Liver (tissue), 8 donors: ENCODE measurements at regions not wholly inside any gene's neighbourhood (a gene's known extent, or its start where the extent isn't known, plus 50 kb on each side); places are given as distances from the start of the nearest gene placed in this dataset.

Source experiments
- DNase-seq: peaks from one replicate; pipeline ENCODE4 v3.0.0-alpha.2; 2017; ENCODE audit warnings: low spot score
- H3K27ac ChIP-seq, 2 donors: one replicate each; pipeline ENCODE4 v1.7.0; 2013; ENCODE audit warnings: inconsistent platforms in 2 of 2, low read length in 2 of 2, control low read depth in 1 of 2, low read depth in 1 of 2, mild to moderate bottlenecking in 1 of 2
- H3K27me3 ChIP-seq, 4 donors: one replicate each; pipeline versions ENCODE4 v1.6.1 to v1.7.0; 2013; ENCODE audit warnings: low read length in 3 of 4, inconsistent platforms in 1 of 4, mild to moderate bottlenecking in 1 of 4, moderate library complexity in 1 of 4; ENCODE audit not compliant: control insufficient read depth in 4 of 4, insufficient read depth in 4 of 4
- H3K36me3 ChIP-seq, 4 donors: one replicate each; pipeline versions ENCODE4 v1.6.1 to v1.7.0; 2013; ENCODE audit warnings: low read length in 3 of 4, mild to moderate bottlenecking in 3 of 4, low read depth in 1 of 4, moderate library complexity in 1 of 4; ENCODE audit not compliant: control insufficient read depth in 4 of 4, insufficient read depth in 3 of 4
- H3K4me1 ChIP-seq, 4 donors: one replicate each; pipeline versions ENCODE4 v1.6.1 to v1.7.0; 2013; ENCODE audit warnings: low read length in 3 of 4, mild to moderate bottlenecking in 3 of 4, moderate library complexity in 1 of 4; ENCODE audit not compliant: control insufficient read depth in 4 of 4, insufficient read depth in 4 of 4
- H3K4me3 ChIP-seq, 3 donors: one replicate each; pipeline versions ENCODE4 v1.6.1 to v1.7.0; 2013; ENCODE audit warnings: low read length in 3 of 3, control low read depth in 1 of 3, low read depth in 1 of 3, mild to moderate bottlenecking in 1 of 3
- H3K9ac ChIP-seq, 2 donors: one replicate each; pipeline ENCODE4 v1.7.0; 2013; ENCODE audit warnings: low read length in 2 of 2, mild to moderate bottlenecking in 2 of 2, moderate library complexity in 2 of 2, control low read depth in 1 of 2, low read depth in 1 of 2
- H3K9me3 ChIP-seq, 4 donors: one replicate each; pipeline versions ENCODE4 v1.6.1 to v1.7.0; 2013; ENCODE audit warnings: low read length in 3 of 4; ENCODE audit not compliant: control insufficient read depth in 4 of 4
- FOXA1 ChIP-seq: IDR thresholded peaks from 2 replicates; pipeline ENCODE4 v1.6.1; 2016; ENCODE audit warnings: antibody characterized with exemption
- FOXA2 ChIP-seq: IDR thresholded peaks from 2 replicates; pipeline ENCODE4 v1.6.1; 2016; ENCODE audit warnings: antibody characterized with exemption
- GABPA ChIP-seq, 2 donors: IDR thresholded peaks in 1 of 2; conservative IDR thresholded peaks in 1 of 2; 2 replicates each; pipeline ENCODE4 v1.6.1; 2016; ENCODE audit warnings: antibody characterized with exemption in 2 of 2, mild to moderate bottlenecking in 1 of 2, moderate library complexity in 1 of 2
- HNF4A ChIP-seq, 2 donors: conservative IDR thresholded peaks; 2 replicates each; pipeline ENCODE4 v1.6.1; 2016; ENCODE audit warnings: antibody characterized with exemption in 2 of 2, mild to moderate bottlenecking in 2 of 2
- JUND ChIP-seq, 2 donors: IDR thresholded peaks; 2 replicates each; pipeline ENCODE4 v1.6.1; 2016; ENCODE audit warnings: antibody characterized with exemption in 2 of 2
- NR2F2 ChIP-seq: IDR thresholded peaks from 2 replicates; pipeline ENCODE4 v1.6.1; 2016; ENCODE audit warnings: antibody characterized with exemption
- RAD21 ChIP-seq, 2 donors: IDR thresholded peaks; 2 replicates each; pipeline ENCODE4 v1.6.1; 2016; ENCODE audit warnings: antibody characterized with exemption in 2 of 2, mild to moderate bottlenecking in 2 of 2
- RXRA ChIP-seq, 2 donors: IDR thresholded peaks; 2 replicates each; pipeline ENCODE4 v1.6.1; 2017 to 2018; ENCODE audit warnings: antibody characterized with exemption in 2 of 2, mild to moderate bottlenecking in 1 of 2
- SP1 ChIP-seq: IDR thresholded peaks from 2 replicates; pipeline ENCODE4 v1.6.1; 2018; ENCODE audit warnings: antibody characterized with exemption, mild to moderate bottlenecking
- TAF1 ChIP-seq: conservative IDR thresholded peaks from 2 replicates; pipeline ENCODE4 v1.6.1; 2016; ENCODE audit warnings: antibody characterized with exemption, mild to moderate bottlenecking
- YY1 ChIP-seq: IDR thresholded peaks from 2 replicates; pipeline ENCODE4 v1.6.1; 2016; ENCODE audit warnings: antibody characterized with exemption, mild to moderate bottlenecking
- WGBS: extraction: QIAGEN DNeasy Blood & Tissue Kit; methylation state at CpG from one replicate; pipeline ENCODE4 v1.1.7; 2013; 5-methylcytosine and 5-hydroxymethylcytosine counted together
- TF ChIP-seq, protein P1 (sequence below): IDR thresholded peaks from 2 replicates; pipeline ENCODE4 v1.6.1; 2016; ENCODE audit warnings: antibody characterized with exemption, mild to moderate bottlenecking
- TF ChIP-seq, protein P2 (sequence below): IDR thresholded peaks from 2 replicates; pipeline ENCODE4 v1.6.1; 2016; ENCODE audit warnings: antibody characterized with exemption
- TF ChIP-seq, protein P3 (sequence below): fragments of 150-350 bp; IDR thresholded peaks from 2 replicates; pipeline ENCODE4 v1.5.1; 2017; ENCODE audit warnings: improper control_type of control experiment, low read depth, low read length; ENCODE audit not compliant: missing input control
- donor health status: healthy.
- donor health status: healthy.
- donor health status: healthy.
- donor health status: healthy.
- donor health status: healthy.

DNA sequence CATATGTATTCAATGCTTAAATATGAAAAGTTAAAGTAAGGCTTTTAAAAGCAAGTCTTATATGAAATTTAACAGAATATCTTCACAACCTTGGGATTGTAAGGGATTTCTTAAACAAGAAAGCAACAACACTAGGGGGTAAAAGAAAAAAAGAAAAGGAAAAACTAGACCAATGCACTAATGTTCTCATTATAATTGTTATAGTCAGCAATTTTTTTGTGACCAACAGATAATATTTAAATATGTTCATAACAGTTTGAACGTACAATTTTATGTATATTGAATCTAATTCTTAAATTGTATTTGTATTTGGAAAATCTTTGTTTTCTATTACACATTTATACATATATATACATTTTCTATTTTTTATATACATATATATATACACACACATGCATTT, 1397.8 kb upstream of the ADGRB3 start (continued):
- TF ChIP-seq, protein P1, sequence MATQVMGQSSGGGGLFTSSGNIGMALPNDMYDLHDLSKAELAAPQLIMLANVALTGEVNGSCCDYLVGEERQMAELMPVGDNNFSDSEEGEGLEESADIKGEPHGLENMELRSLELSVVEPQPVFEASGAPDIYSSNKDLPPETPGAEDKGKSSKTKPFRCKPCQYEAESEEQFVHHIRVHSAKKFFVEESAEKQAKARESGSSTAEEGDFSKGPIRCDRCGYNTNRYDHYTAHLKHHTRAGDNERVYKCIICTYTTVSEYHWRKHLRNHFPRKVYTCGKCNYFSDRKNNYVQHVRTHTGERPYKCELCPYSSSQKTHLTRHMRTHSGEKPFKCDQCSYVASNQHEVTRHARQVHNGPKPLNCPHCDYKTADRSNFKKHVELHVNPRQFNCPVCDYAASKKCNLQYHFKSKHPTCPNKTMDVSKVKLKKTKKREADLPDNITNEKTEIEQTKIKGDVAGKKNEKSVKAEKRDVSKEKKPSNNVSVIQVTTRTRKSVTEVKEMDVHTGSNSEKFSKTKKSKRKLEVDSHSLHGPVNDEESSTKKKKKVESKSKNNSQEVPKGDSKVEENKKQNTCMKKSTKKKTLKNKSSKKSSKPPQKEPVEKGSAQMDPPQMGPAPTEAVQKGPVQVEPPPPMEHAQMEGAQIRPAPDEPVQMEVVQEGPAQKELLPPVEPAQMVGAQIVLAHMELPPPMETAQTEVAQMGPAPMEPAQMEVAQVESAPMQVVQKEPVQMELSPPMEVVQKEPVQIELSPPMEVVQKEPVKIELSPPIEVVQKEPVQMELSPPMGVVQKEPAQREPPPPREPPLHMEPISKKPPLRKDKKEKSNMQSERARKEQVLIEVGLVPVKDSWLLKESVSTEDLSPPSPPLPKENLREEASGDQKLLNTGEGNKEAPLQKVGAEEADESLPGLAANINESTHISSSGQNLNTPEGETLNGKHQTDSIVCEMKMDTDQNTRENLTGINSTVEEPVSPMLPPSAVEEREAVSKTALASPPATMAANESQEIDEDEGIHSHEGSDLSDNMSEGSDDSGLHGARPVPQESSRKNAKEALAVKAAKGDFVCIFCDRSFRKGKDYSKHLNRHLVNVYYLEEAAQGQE = no peak
- TF ChIP-seq NR2F2 (no peak), YY1 (no peak)

DNA sequence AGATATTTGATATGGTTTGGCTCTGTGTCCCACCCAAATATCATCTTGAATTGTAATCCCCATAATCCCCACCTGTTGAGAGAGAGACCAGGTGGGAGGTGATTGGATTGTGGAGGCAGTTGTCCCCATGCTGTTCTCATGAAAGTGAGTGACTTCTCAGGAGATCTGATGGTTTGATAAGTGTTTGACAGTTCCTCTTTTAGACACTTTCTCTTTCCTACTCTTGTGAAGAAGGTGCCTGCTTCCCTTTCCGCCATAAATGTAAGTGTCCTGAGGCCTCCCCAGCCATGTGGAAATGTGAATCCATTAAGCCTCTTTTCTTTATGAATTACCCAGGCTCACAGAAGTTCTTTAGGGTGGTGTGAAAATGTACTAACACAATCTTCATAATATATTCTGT, 1404.0 kb upstream of the ADGRB3 start:
- H3K36me3 ChIP-seq = no peaks in the 10 kb centered on the region
- no peaks in the 10 kb centered on the region for H3K9me3 ChIP-seq
- DNase-seq = no peak
- no peak overlapping the region for H3K4me3 ChIP-seq
- TF ChIP-seq RXRA (IDR thresholded peaks at IDR 0.05) (no peak), TAF1 (no peak), FOXA1 (no peak), YY1 (no peak), RAD21 (IDR thresholded peaks at IDR 0.05) (no peak), JUND (IDR thresholded peaks at IDR 0.05) (no peak), GABPA (IDR thresholded peaks at IDR 0.05 in 1 of 2, conservative IDR thresholded peaks at IDR 0.05 in 1 of 2) (no peak), FOXA2 (no peak), HNF4A (conservative IDR thresholded peaks at IDR 0.05) (no peak), SP1 (no peak)
- TF ChIP-seq, protein P2, sequence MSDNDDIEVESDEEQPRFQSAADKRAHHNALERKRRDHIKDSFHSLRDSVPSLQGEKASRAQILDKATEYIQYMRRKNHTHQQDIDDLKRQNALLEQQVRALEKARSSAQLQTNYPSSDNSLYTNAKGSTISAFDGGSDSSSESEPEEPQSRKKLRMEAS = no peak
- TF ChIP-seq, protein P3, sequence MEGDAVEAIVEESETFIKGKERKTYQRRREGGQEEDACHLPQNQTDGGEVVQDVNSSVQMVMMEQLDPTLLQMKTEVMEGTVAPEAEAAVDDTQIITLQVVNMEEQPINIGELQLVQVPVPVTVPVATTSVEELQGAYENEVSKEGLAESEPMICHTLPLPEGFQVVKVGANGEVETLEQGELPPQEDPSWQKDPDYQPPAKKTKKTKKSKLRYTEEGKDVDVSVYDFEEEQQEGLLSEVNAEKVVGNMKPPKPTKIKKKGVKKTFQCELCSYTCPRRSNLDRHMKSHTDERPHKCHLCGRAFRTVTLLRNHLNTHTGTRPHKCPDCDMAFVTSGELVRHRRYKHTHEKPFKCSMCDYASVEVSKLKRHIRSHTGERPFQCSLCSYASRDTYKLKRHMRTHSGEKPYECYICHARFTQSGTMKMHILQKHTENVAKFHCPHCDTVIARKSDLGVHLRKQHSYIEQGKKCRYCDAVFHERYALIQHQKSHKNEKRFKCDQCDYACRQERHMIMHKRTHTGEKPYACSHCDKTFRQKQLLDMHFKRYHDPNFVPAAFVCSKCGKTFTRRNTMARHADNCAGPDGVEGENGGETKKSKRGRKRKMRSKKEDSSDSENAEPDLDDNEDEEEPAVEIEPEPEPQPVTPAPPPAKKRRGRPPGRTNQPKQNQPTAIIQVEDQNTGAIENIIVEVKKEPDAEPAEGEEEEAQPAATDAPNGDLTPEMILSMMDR = no peak
- TF ChIP-seq, protein P1 = no peak
- no peak overlapping the region for H3K9ac ChIP-seq
- H3K27me3 ChIP-seq = no peaks in the 10 kb centered on the region
- no peak overlapping the region for H3K27ac ChIP-seq
- H3K4me1 ChIP-seq = no peaks in the 10 kb centered on the region
- WGBS = 84% methylated on average over 1 of the region's 1 CpG
